ENCODE measurements at regions not wholly inside any gene's neighbourhood (a gene's known extent, or its start where the extent isn't known, plus 50 kb on each side); places are given as distances from the start of the nearest gene placed in this dataset.
A peak's percentile ranks its signal among the peaks of the same experiment; 100 is the strongest.
"Not testable (repeated sequence)": the region's sequence is repeated elsewhere in the genome, so short reads cannot be mapped to it uniquely, and the experiment has no call there.

- no peak overlapping the region for H3K4me3 ChIP-seq (ENCODE audit: low read depth, low read length)
- TF ChIP-seq, protein P1, sequence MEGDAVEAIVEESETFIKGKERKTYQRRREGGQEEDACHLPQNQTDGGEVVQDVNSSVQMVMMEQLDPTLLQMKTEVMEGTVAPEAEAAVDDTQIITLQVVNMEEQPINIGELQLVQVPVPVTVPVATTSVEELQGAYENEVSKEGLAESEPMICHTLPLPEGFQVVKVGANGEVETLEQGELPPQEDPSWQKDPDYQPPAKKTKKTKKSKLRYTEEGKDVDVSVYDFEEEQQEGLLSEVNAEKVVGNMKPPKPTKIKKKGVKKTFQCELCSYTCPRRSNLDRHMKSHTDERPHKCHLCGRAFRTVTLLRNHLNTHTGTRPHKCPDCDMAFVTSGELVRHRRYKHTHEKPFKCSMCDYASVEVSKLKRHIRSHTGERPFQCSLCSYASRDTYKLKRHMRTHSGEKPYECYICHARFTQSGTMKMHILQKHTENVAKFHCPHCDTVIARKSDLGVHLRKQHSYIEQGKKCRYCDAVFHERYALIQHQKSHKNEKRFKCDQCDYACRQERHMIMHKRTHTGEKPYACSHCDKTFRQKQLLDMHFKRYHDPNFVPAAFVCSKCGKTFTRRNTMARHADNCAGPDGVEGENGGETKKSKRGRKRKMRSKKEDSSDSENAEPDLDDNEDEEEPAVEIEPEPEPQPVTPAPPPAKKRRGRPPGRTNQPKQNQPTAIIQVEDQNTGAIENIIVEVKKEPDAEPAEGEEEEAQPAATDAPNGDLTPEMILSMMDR (IDR thresholded peaks at IDR 0.05; ENCODE audit: low read depth, low read length): no peak
- no peak for DNase-seq (ENCODE audit: low read depth, low spot score)
- in situ Hi-C loops (cut with HindIII; ENCODE audit: low sequenced_read_pairs): no loop called here
These were observed 139.9 kb upstream of the TLE3 start for GRCh38 chr15:70237626-70238025.

GRCh38 chr15:70236341-70237086 lies 138.8 kb upstream of the TLE3 start:
- no peak overlapping the region for H3K4me3 ChIP-seq (ENCODE audit: low read depth, low read length)
- TF ChIP-seq, protein P1 (IDR thresholded peaks at IDR 0.05; ENCODE audit: low read depth, low read length): no peak
- peak; percentile 51 for DNase-seq (ENCODE audit: low read depth, low spot score)
- in situ Hi-C loops (cut with HindIII; ENCODE audit: low sequenced_read_pairs): no loop called here

- TF ChIP-seq, protein P1 (IDR thresholded peaks at IDR 0.05; ENCODE audit: low read depth, low read length): no peak
- H3K4me3 ChIP-seq (ENCODE audit: low read depth, low read length): no peak overlapping the region
- in situ Hi-C loops (cut with HindIII; ENCODE audit: low sequenced_read_pairs): no loop called here
- no peak for DNase-seq (ENCODE audit: low read depth, low spot score)
These were observed 137.6 kb upstream of the TLE3 start for GRCh38 chr15:70235347-70235746.

GRCh38 chr15:70234256-70234905 lies 136.7 kb upstream of the TLE3 start:
- in situ Hi-C loops (cut with HindIII; ENCODE audit: low sequenced_read_pairs): no loop called here
- H3K4me3 ChIP-seq (ENCODE audit: low read depth, low read length): no peak overlapping the region
- TF ChIP-seq, protein P1 (IDR thresholded peaks at IDR 0.05; ENCODE audit: low read depth, low read length): no peak
- peak; percentile 35 for DNase-seq (ENCODE audit: low read depth, low spot score)

DNA sequence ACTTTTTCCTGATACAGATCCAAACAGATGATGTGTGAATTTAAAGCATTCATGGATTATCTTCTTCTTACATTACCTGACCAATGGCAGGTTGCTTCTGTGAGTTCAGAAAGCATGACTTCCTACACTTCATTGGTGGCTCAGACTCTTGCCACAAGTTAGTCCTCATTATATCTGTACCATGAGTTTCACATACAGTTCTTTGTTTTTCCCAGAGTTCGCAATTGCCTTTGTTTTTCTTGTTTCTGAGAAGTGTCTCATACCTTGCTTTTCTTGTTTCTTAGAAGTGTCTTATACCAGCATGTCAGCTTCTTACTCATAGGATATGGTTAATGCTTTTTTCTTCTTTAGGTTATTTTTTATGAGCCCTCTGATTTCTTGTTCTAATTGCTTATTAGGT lies 133.8 kb upstream of the TLE3 start:
- no peak for DNase-seq (ENCODE audit: low read depth, low spot score)
- TF ChIP-seq, protein P1 (IDR thresholded peaks at IDR 0.05; ENCODE audit: low read depth, low read length): no peak
- no peak overlapping the region for H3K4me3 ChIP-seq (ENCODE audit: low read depth, low read length)
- in situ Hi-C loops (cut with HindIII; ENCODE audit: low sequenced_read_pairs): no loop called here

- H3K4me3 ChIP-seq (ENCODE audit: low read depth, low read length); DNase-seq (ENCODE audit: low read depth, low spot score); in situ Hi-C loops (cut with HindIII; ENCODE audit: low sequenced_read_pairs): not testable (repeated sequence)
These were observed 130.2 kb upstream of the TLE3 start for GRCh38 chr15:70227918-70228317.

DNA sequence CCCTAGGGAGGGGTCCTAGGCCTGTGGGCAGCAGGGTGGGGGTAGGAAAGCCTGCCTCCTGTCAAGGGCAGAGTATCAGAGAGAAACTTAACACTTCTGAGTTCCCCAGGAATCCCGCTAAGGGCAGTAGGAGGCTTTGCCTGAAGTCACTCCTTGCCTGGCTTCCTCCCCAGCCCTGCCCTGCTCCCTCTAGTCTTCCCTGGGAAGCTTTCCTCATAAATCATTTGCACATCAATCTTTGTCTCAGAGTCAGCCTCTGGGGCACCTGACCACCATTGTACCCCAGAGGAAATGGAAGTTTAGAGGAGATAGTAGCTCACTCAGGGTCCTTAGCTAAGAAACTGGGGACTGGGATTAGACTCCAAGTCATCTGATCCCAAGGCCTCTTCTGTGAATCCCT lies 129.4 kb upstream of the TLE3 start:
- in situ Hi-C loops (cut with HindIII; ENCODE audit: low sequenced_read_pairs): no loop called here
- DNase-seq (ENCODE audit: low read depth, low spot score): no peak
- H3K4me3 ChIP-seq (ENCODE audit: low read depth, low read length): no peak overlapping the region
- TF ChIP-seq, protein P1 (IDR thresholded peaks at IDR 0.05; ENCODE audit: low read depth, low read length): no peak
